ENCODE measurements at regions not wholly inside any gene's neighbourhood (a gene's known extent, or its start where the extent isn't known, plus 50 kb on each side); places are given as distances from the start of the nearest gene placed in this dataset.
A peak's percentile ranks its signal among the peaks of the same experiment; 100 is the strongest.

- no peak for DNase-seq (ENCODE audit: low read depth)
- no peak overlapping the region for H3K4me3 ChIP-seq (ENCODE audit: control insufficient read depth, low read depth, low read length)
- TF ChIP-seq, protein P1, sequence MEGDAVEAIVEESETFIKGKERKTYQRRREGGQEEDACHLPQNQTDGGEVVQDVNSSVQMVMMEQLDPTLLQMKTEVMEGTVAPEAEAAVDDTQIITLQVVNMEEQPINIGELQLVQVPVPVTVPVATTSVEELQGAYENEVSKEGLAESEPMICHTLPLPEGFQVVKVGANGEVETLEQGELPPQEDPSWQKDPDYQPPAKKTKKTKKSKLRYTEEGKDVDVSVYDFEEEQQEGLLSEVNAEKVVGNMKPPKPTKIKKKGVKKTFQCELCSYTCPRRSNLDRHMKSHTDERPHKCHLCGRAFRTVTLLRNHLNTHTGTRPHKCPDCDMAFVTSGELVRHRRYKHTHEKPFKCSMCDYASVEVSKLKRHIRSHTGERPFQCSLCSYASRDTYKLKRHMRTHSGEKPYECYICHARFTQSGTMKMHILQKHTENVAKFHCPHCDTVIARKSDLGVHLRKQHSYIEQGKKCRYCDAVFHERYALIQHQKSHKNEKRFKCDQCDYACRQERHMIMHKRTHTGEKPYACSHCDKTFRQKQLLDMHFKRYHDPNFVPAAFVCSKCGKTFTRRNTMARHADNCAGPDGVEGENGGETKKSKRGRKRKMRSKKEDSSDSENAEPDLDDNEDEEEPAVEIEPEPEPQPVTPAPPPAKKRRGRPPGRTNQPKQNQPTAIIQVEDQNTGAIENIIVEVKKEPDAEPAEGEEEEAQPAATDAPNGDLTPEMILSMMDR (conservative IDR thresholded peaks at IDR 0.05; ENCODE audit: control insufficient read depth, insufficient read depth, low read depth, low read length): no peak
Measured at GRCh38 chr9:18237776-18238175, 236.2 kb upstream of the ADAMTSL1 start.

DNA sequence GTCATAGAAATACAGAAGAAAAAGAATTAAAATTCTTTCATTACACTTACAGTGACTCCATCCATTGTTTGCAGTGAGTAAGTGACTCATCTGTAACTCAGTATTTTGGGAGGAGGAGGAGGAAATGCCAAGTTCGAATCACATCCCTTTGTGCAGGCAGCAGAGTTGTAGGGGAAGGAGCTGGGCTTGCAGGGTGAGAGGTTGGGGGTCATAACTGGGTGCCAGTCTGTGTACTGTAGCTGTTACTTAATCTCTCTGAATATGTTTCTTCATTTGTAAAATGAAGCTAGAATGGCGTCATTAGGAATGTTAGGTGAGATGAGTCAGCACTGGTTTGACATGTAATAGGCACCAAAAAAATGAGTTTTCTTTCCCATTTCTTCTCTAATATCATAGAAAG is 235.7 kb upstream of the ADAMTSL1 start:
- no peak overlapping the region for H3K4me3 ChIP-seq (ENCODE audit: control insufficient read depth, low read depth, low read length)
- TF ChIP-seq, protein P1 (conservative IDR thresholded peaks at IDR 0.05; ENCODE audit: control insufficient read depth, insufficient read depth, low read depth, low read length): no peak
- DNase-seq (ENCODE audit: low read depth): peak; percentile 80

- H3K4me3 ChIP-seq (ENCODE audit: control insufficient read depth, low read depth, low read length): no peak overlapping the region
- TF ChIP-seq, protein P1 (conservative IDR thresholded peaks at IDR 0.05; ENCODE audit: control insufficient read depth, insufficient read depth, low read depth, low read length): no peak
- peak; percentile 64 for DNase-seq (ENCODE audit: low read depth)
Measured at GRCh38 chr9:18238752-18239447, 235.1 kb upstream of the ADAMTSL1 start.

GRCh38 chr9:18240213-18240612 is 233.7 kb upstream of the ADAMTSL1 start:
- no peak overlapping the region for H3K4me3 ChIP-seq (ENCODE audit: control insufficient read depth, low read depth, low read length)
- TF ChIP-seq, protein P1 (conservative IDR thresholded peaks at IDR 0.05; ENCODE audit: control insufficient read depth, insufficient read depth, low read depth, low read length): no peak
- DNase-seq (ENCODE audit: low read depth): no peak

GRCh38 chr9:18245911-18246310 is 228.0 kb upstream of the ADAMTSL1 start:
- DNase-seq (ENCODE audit: low read depth): no peak
- H3K4me3 ChIP-seq (ENCODE audit: control insufficient read depth, low read depth, low read length): no peak overlapping the region
- TF ChIP-seq, protein P1 (conservative IDR thresholded peaks at IDR 0.05; ENCODE audit: control insufficient read depth, insufficient read depth, low read depth, low read length): peak; percentile 44

- TF ChIP-seq, protein P1 (conservative IDR thresholded peaks at IDR 0.05; ENCODE audit: control insufficient read depth, insufficient read depth, low read depth, low read length): no peak
Measured at GRCh38 chr9:18250053-18250452, 223.9 kb upstream of the ADAMTSL1 start.

More at GRCh38 chr9:18250053-18250452, 223.9 kb upstream of the ADAMTSL1 start:
- no peak for DNase-seq (ENCODE audit: low read depth)
- no peak overlapping the region for H3K4me3 ChIP-seq (ENCODE audit: control insufficient read depth, low read depth, low read length)
